ENCODE measurements at regions not wholly inside any gene's neighbourhood (a gene's known extent, or its start where the extent isn't known, plus 50 kb on each side); places are given as distances from the start of the nearest gene placed in this dataset.

- intact Hi-C loops (cut with DNase I): no loop called here
- Histone ChIP-seq H3K4me1 (no peaks in the 10 kb centered on the region), H3K9me3 (no peaks in the 10 kb centered on the region), H3K4me3 (no peak overlapping the region), H3K27me3 (no peaks in the 10 kb centered on the region), H3K36me3 (no peaks in the 10 kb centered on the region), H3K27ac (replicated peaks in 1 of 4) (no peak overlapping the region)
- no peak for DNase-seq (ENCODE audit: extremely low spot score)
- no peak for TF ChIP-seq POLR2A (IDR thresholded peaks at IDR 0.05; ENCODE audit: low read depth)
- no peak for TF ChIP-seq EP300 (IDR thresholded peaks at IDR 0.05)
- no peak for TF ChIP-seq CTCF (IDR thresholded peaks at IDR 0.05)
- no peak for TF ChIP-seq POLR2AphosphoS5 (IDR thresholded peaks at IDR 0.05)
- WGBS: 89% methylated on average over 16 of the region's 24 CpGs
Observed at GRCh38 chr2:8625399-8626300, 56.2 kb upstream of the ID2 start.

- 94% methylated on average over 8 of the region's 8 CpGs for WGBS
- no peak for DNase-seq (ENCODE audit: extremely low spot score)
- TF ChIP-seq POLR2A (IDR thresholded peaks at IDR 0.05; ENCODE audit: low read depth): no peak
- TF ChIP-seq EP300 (IDR thresholded peaks at IDR 0.05): no peak
- Histone ChIP-seq H3K4me3 (no peak overlapping the region), H3K27ac (replicated peaks in 1 of 4) (no peak overlapping the region), H3K4me1 (no peaks in the 10 kb centered on the region), H3K9me3 (no peaks in the 10 kb centered on the region), H3K27me3 (no peaks in the 10 kb centered on the region), H3K36me3 (no peaks in the 10 kb centered on the region)
- intact Hi-C loops (cut with DNase I): no loop called here
Observed at GRCh38 chr2:8626572-8626971, 55.3 kb upstream of the ID2 start.

GRCh38 chr2:8627019-8627691 is 54.7 kb upstream of the ID2 start:
- Histone ChIP-seq H3K36me3 (no peaks in the 10 kb centered on the region), H3K27ac (replicated peaks in 1 of 4) (no peak overlapping the region), H3K4me1 (no peaks in the 10 kb centered on the region), H3K9me3 (no peaks in the 10 kb centered on the region), H3K27me3 (no peaks in the 10 kb centered on the region), H3K4me3 (no peak overlapping the region)
- DNase-seq (ENCODE audit: extremely low spot score): no peak
- intact Hi-C loops (cut with DNase I): no loop called here
- TF ChIP-seq CTCF (IDR thresholded peaks at IDR 0.05): no peak
- 94% methylated on average over 19 of the region's 20 CpGs for WGBS

- no peaks in the 10 kb centered on the region for H3K27me3 ChIP-seq
- H3K36me3 ChIP-seq: no peaks in the 10 kb centered on the region
- H3K9me3 ChIP-seq: no peaks in the 10 kb centered on the region
- H3K4me3 ChIP-seq: no peak overlapping the region
- intact Hi-C loops (cut with DNase I): no loop called here
- H3K27ac ChIP-seq (replicated peaks in 1 of 4): no peak overlapping the region
- WGBS: 92% methylated on average over 14 of the region's 14 CpGs
- no peaks in the 10 kb centered on the region for H3K4me1 ChIP-seq
- DNase-seq (ENCODE audit: extremely low spot score): no peak
- TF ChIP-seq POLR2A (IDR thresholded peaks at IDR 0.05; ENCODE audit: low read depth): no peak
- TF ChIP-seq CTCF (IDR thresholded peaks at IDR 0.05): peak in 2 of 3 experiments; percentile 18 to 35
Observed at GRCh38 chr2:8627692-8628085, 54.2 kb upstream of the ID2 start.

- no peak overlapping the region for H3K4me3 ChIP-seq
- H3K4me1 ChIP-seq: peaks cover 0 to under 1% (median 0%) of the 10 kb centered on the region in 4 donors
- intact Hi-C loops (cut with DNase I): no loop called here
- TF ChIP-seq EP300 (IDR thresholded peaks at IDR 0.05) (no peak), POLR2AphosphoS5 (IDR thresholded peaks at IDR 0.05) (no peak), POLR2A (IDR thresholded peaks at IDR 0.05; ENCODE audit: low read depth) (no peak), CTCF (IDR thresholded peaks at IDR 0.05) (no peak)
- DNase-seq (ENCODE audit: extremely low spot score): no peak
- no peaks in the 10 kb centered on the region for H3K9me3 ChIP-seq
- WGBS: 84% methylated on average over 11 of the region's 18 CpGs
- H3K36me3 ChIP-seq: no peaks in the 10 kb centered on the region
- H3K27ac ChIP-seq (replicated peaks in 1 of 4): no peak overlapping the region
- H3K27me3 ChIP-seq: no peaks in the 10 kb centered on the region
Observed at GRCh38 chr2:8628179-8628865, 53.5 kb upstream of the ID2 start.

Data from esophagus muscularis mucosa (tissue), 4 donors.